ENCODE measurements at regions not wholly inside any gene's neighbourhood (a gene's known extent, or its start where the extent isn't known, plus 50 kb on each side); places are given as distances from the start of the nearest gene placed in this dataset.

DNA sequence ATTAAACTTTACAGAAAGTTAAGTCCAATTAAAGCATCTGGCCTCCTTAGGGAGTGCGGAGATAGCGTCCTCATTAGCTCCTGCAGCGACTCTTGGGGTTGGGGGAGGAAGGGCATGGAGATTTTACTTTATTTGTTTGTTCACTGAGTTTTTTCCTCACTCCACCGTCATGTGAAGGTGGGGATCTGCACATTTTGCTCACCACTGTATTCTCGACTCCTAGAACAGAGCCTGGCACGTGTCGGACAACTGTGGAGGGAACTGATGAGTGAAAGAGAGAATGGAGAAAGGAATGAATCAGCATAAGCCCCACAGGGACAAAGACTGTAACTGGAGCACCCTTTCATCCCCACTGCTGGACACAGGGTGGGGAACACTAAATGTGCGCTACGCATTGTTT is 205.1 kb upstream of the TSHZ3 start:
- H3K4me1 ChIP-seq (ENCODE audit: insufficient read depth, low read length, poor library complexity, severe bottlenecking) = no peaks in the 10 kb centered on the region
- CTCF ChIA-PET (ENCODE audit: unreplicated experiment) = no interaction called here
- no peaks in the 10 kb centered on the region for H3K9me2 ChIP-seq (ENCODE audit: insufficient read depth, low read length)
- H3K9me3 ChIP-seq (ENCODE audit: low read length) = no peaks in the 10 kb centered on the region
- POLR2A ChIA-PET = no interaction called here
- H4K20me1 ChIP-seq (ENCODE audit: insufficient read depth, low read length) = no peaks in the 10 kb centered on the region
- TF ChIP-seq EZH2phosphoT487 (IDR thresholded peaks at IDR 0.05; ENCODE audit: borderline replicate concordance, low read depth, low read length) = no peak
- TF ChIP-seq, protein P1, sequence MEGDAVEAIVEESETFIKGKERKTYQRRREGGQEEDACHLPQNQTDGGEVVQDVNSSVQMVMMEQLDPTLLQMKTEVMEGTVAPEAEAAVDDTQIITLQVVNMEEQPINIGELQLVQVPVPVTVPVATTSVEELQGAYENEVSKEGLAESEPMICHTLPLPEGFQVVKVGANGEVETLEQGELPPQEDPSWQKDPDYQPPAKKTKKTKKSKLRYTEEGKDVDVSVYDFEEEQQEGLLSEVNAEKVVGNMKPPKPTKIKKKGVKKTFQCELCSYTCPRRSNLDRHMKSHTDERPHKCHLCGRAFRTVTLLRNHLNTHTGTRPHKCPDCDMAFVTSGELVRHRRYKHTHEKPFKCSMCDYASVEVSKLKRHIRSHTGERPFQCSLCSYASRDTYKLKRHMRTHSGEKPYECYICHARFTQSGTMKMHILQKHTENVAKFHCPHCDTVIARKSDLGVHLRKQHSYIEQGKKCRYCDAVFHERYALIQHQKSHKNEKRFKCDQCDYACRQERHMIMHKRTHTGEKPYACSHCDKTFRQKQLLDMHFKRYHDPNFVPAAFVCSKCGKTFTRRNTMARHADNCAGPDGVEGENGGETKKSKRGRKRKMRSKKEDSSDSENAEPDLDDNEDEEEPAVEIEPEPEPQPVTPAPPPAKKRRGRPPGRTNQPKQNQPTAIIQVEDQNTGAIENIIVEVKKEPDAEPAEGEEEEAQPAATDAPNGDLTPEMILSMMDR (conservative IDR thresholded peaks at IDR 0.05; ENCODE audit: low read length) = no peak
- no peak for DNase-seq (ENCODE audit: low spot score)
- H3K4me3 ChIP-seq (ENCODE audit: low read depth, low read length, poor library complexity, severe bottlenecking) = no peak overlapping the region
- no peaks in the 10 kb centered on the region for H3K36me3 ChIP-seq (ENCODE audit: insufficient read depth, low read length)
- intact Hi-C loops (cut with micrococcal nuclease; ENCODE audit: unreplicated experiment) = no loop called here
- no TSS peak for BruUV-seq (replicated peaks)
- no peak overlapping the region for H3K4me2 ChIP-seq (ENCODE audit: low read length)
- no peak overlapping the region for H3K27ac ChIP-seq (ENCODE audit: low read depth, low read length, poor library complexity, severe bottlenecking)
- H3K79me2 ChIP-seq (ENCODE audit: insufficient read depth, low read depth, low read length) = no peaks in the 10 kb centered on the region
- H2AFZ ChIP-seq (ENCODE audit: low read length) = no peak overlapping the region

DNA sequence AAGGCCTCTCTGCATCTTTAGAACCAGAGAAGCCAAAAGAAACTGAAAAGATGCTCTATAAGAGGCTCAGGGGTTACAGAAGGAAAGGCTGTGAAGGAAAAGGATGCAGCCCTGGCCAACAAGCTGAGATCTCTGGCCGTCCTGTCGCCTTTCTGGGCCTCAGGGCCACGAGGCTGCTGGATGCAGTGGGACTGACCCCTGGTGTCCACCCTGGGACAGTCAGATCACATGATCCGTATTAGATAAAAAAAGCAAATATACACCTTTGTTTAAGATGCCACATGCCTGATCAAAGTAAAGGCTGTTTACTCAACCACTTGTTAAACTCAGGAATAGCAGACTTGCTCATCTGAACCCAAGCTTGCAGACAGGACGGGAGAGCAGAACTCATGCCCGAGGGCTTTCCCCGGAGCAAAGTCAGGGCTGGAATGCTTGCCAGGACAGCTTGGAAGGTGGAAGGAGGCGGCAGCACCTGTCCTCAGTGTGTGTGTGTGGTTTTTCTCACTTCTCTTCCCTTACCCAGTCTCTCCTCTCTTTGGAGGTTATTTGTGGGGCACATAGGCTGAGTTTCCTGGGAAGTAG is 206.5 kb upstream of the TSHZ3 start:
- no peak overlapping the region for H3K27ac ChIP-seq (ENCODE audit: low read depth, low read length, poor library complexity, severe bottlenecking)
- H3K9me3 ChIP-seq (ENCODE audit: low read length) = no peaks in the 10 kb centered on the region
- POLR2A ChIA-PET = no interaction called here
- H3K9me2 ChIP-seq (ENCODE audit: insufficient read depth, low read length) = no peaks in the 10 kb centered on the region
- no peaks in the 10 kb centered on the region for H3K79me2 ChIP-seq (ENCODE audit: insufficient read depth, low read depth, low read length)
- no peaks in the 10 kb centered on the region for H3K4me1 ChIP-seq (ENCODE audit: insufficient read depth, low read length, poor library complexity, severe bottlenecking)
- BruUV-seq (replicated peaks) = no TSS peak
- H3K36me3 ChIP-seq (ENCODE audit: insufficient read depth, low read length) = no peaks in the 10 kb centered on the region
- no peak for DNase-seq (ENCODE audit: low spot score)
- H4K20me1 ChIP-seq (ENCODE audit: insufficient read depth, low read length) = no peaks in the 10 kb centered on the region
- TF ChIP-seq, protein P1 (conservative IDR thresholded peaks at IDR 0.05; ENCODE audit: low read length) = no peak
- TF ChIP-seq EZH2phosphoT487 (IDR thresholded peaks at IDR 0.05; ENCODE audit: borderline replicate concordance, low read depth, low read length) = no peak
- H3K4me2 ChIP-seq (ENCODE audit: low read length) = no peak overlapping the region
- no peak overlapping the region for H2AFZ ChIP-seq (ENCODE audit: low read length)
- H3K4me3 ChIP-seq (ENCODE audit: low read depth, low read length, poor library complexity, severe bottlenecking) = no peak overlapping the region
- CTCF ChIA-PET (ENCODE audit: unreplicated experiment) = no interaction called here
- intact Hi-C loops (cut with micrococcal nuclease; ENCODE audit: unreplicated experiment) = no loop called here

DNA sequence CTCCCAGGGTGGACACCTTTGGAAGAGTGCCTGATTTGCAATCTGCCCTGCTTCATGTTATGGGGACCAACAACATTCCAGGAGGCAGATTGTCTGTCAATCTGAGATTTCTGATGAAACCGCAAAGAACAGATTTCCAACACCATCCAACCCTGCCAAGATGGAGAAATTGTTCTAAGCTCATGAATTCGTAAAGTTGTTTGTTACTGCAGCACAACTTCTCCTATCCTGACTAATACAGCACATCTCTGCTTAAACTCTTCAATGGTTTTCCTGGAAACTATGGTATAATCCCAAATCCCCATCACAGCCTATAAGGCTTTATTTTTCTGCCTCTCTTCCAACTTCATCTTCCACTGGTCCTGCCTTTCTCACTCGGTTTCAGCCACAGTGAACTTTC is 210.3 kb upstream of the TSHZ3 start:
- TF ChIP-seq, protein P1 (conservative IDR thresholded peaks at IDR 0.05; ENCODE audit: low read length) = no peak
- TF ChIP-seq EZH2phosphoT487 (IDR thresholded peaks at IDR 0.05; ENCODE audit: borderline replicate concordance, low read depth, low read length) = no peak
- Histone ChIP-seq H4K20me1 (ENCODE audit: insufficient read depth, low read length) (no peaks in the 10 kb centered on the region), H3K79me2 (ENCODE audit: insufficient read depth, low read depth, low read length) (no peaks in the 10 kb centered on the region), H3K9me2 (ENCODE audit: insufficient read depth, low read length) (no peaks in the 10 kb centered on the region), H3K4me3 (ENCODE audit: low read depth, low read length, poor library complexity, severe bottlenecking) (no peak overlapping the region), H3K4me2 (ENCODE audit: low read length) (no peak overlapping the region), H3K4me1 (ENCODE audit: insufficient read depth, low read length, poor library complexity, severe bottlenecking) (no peaks in the 10 kb centered on the region), H2AFZ (ENCODE audit: low read length) (no peak overlapping the region), H3K27ac (ENCODE audit: low read depth, low read length, poor library complexity, severe bottlenecking) (no peak overlapping the region), H3K9me3 (ENCODE audit: low read length) (no peaks in the 10 kb centered on the region), H3K36me3 (ENCODE audit: insufficient read depth, low read length) (no peaks in the 10 kb centered on the region)
- intact Hi-C loops (cut with micrococcal nuclease; ENCODE audit: unreplicated experiment) = no loop called here
- no peak for DNase-seq (ENCODE audit: low spot score)
- no TSS peak for BruUV-seq (replicated peaks)
- ChIA-PET POLR2A (no interaction called here), CTCF (ENCODE audit: unreplicated experiment) (no interaction called here)
